ENCODE measurements at regions not wholly inside any gene's neighbourhood (a gene's known extent, or its start where the extent isn't known, plus 50 kb on each side); places are given as distances from the start of the nearest gene placed in this dataset.

GRCh38 chr1:100597061-100597741, 59.3 kb downstream of the GPR88 start:
- Histone ChIP-seq H3K56ac (ENCODE audit: insufficient read length, low read depth, low read length) (no peak overlapping the region), H3K23me2 (ENCODE audit: insufficient read length, low read depth, low read length, poor library complexity, severe bottlenecking) (no peaks in the 10 kb centered on the region), H3T11ph (ENCODE audit: low read length) (no peak overlapping the region), H2BK120ac (ENCODE audit: low read depth, low read length, poor library complexity, severe bottlenecking) (no peak overlapping the region), H3K14ac (ENCODE audit: insufficient read depth, low read length) (no peak overlapping the region), H2BK12ac (ENCODE audit: insufficient read length, low read depth, low read length) (no peak overlapping the region), H4K20me1 (ENCODE audit: control insufficient read depth, insufficient read depth, insufficient read length) (no peaks in the 10 kb centered on the region), H4K91ac (ENCODE audit: insufficient read length, low read depth, low read length) (no peak overlapping the region), H3K4ac (ENCODE audit: low read depth, low read length) (no peak overlapping the region), H4K5ac (ENCODE audit: insufficient read length, low read depth, low read length) (no peak overlapping the region), H2AFZ (ENCODE audit: low read length) (no peak overlapping the region), H2BK20ac (ENCODE audit: low read depth, low read length, poor library complexity, severe bottlenecking) (no peak overlapping the region), H3K9ac (ENCODE audit: extremely low read depth, insufficient read length, low read length) (no peak overlapping the region), H2BK15ac (ENCODE audit: low read depth, low read length) (no peak overlapping the region), H2AK5ac (ENCODE audit: insufficient read length, low read length) (no peak overlapping the region), H3K27me3 (ENCODE audit: insufficient read depth, low read length) (no peaks in the 10 kb centered on the region), H3K79me2 (ENCODE audit: insufficient read depth, low read length) (no peaks in the 10 kb centered on the region), H3K18ac (ENCODE audit: insufficient read length, low read depth, low read length) (no peak overlapping the region), H4K8ac (replicated peaks; ENCODE audit: insufficient read length, low read depth, low read length) (no peak overlapping the region), H3K9me3 (ENCODE audit: control insufficient read depth, low read depth, low read length) (no peaks in the 10 kb centered on the region), H3K4me2 (ENCODE audit: insufficient read depth, insufficient read length, low read length) (no peak overlapping the region), H3K23ac (ENCODE audit: insufficient read length, low read depth, low read length) (no peak overlapping the region), H3K79me1 (ENCODE audit: insufficient read depth, low read depth, low read length, poor library complexity, severe bottlenecking) (no peaks in the 10 kb centered on the region), H3K27ac (ENCODE audit: insufficient read length, low read depth, low read length) (no peak overlapping the region), H3K4me1 (ENCODE audit: insufficient read depth, low read length) (no peaks in the 10 kb centered on the region), H2BK5ac (ENCODE audit: insufficient read length, low read length) (no peak overlapping the region)
- no peak for DNase-seq
- no peak for TF ChIP-seq CTCF (conservative IDR thresholded peaks at IDR 0.05)
- no peaks in the 10 kb centered on the region for H3K4me1 Mint-ChIP-seq
- no peak overlapping the region for H3K4me3 Mint-ChIP-seq
- no CpG with 5 or more reads among the region's 1 CpG for WGBS (ENCODE audit: extremely low coverage, insufficient read length, low lambda C conversion rate)
- H3K9me3 Mint-ChIP-seq: peaks cover 12 to 17% of the 10 kb centered on the region in 2 experiments; a peak in 4 of 5 replicates
- H3K27me3 Mint-ChIP-seq (ENCODE audit: low read depth): no peaks in the 10 kb centered on the region; the same call in 1 of the 2 replicates
- peaks cover 0 to 5% (median 2%) of the 10 kb centered on the region in 3 experiments; a peak in 3 of 7 replicates for H3K36me3 Mint-ChIP-seq (ENCODE audit: insufficient read depth in 1 of 3, low read depth in 3 of 3)
- H3K27ac Mint-ChIP-seq: no peak overlapping the region

All from H9 (cell line).